ENCODE measurements at regions not wholly inside any gene's neighbourhood (a gene's known extent, or its start where the extent isn't known, plus 50 kb on each side); places are given as distances from the start of the nearest gene placed in this dataset.

DNA sequence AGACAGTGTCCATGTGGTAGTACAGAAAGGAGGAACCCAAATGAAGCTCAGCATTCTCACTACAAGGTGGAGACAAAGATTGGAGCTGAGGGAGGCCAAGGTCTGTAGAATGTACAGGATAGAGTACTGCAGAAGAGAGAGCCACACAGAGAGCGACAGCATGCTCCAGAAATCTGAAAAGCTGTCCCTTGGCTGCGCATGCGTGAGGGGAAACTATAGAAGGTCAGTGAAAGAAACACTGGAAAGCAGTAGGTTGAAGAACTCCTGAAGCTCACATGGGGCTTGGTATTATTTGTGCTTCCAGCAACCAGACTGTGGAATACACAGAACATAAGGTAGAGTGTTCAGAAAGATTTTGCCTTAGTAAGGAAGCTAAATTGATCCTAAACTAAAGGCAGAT lies 142.5 kb downstream of the TXNL1 start:
- in situ Hi-C loops (cut with MboI; ENCODE audit: low pct_unique_long_range_greater_than_20kb, low sequenced_read_pairs, unreplicated experiment) = no loop called here
- no peak for TF ChIP-seq CTCF (IDR thresholded peaks at IDR 0.05; ENCODE audit: extremely low read depth, insufficient read depth, missing control alignments)
- no peak for DNase-seq (ENCODE audit: low spot score)

- no peak for DNase-seq (ENCODE audit: low spot score)
- TF ChIP-seq CTCF (IDR thresholded peaks at IDR 0.05; ENCODE audit: extremely low read depth, insufficient read depth, missing control alignments) = no peak
- in situ Hi-C loops (cut with MboI; ENCODE audit: low pct_unique_long_range_greater_than_20kb, low sequenced_read_pairs, unreplicated experiment) = no loop called here
Measured at GRCh38 chr18:56493531-56493930, 144.9 kb downstream of the TXNL1 start.

- DNase-seq (ENCODE audit: low spot score) = no peak
- in situ Hi-C loops (cut with MboI; ENCODE audit: low pct_unique_long_range_greater_than_20kb, low sequenced_read_pairs, unreplicated experiment) = no loop called here
- TF ChIP-seq CTCF (IDR thresholded peaks at IDR 0.05; ENCODE audit: extremely low read depth, insufficient read depth, missing control alignments) = no peak
Measured at GRCh38 chr18:56492136-56492535, 146.3 kb downstream of the TXNL1 start.

DNA sequence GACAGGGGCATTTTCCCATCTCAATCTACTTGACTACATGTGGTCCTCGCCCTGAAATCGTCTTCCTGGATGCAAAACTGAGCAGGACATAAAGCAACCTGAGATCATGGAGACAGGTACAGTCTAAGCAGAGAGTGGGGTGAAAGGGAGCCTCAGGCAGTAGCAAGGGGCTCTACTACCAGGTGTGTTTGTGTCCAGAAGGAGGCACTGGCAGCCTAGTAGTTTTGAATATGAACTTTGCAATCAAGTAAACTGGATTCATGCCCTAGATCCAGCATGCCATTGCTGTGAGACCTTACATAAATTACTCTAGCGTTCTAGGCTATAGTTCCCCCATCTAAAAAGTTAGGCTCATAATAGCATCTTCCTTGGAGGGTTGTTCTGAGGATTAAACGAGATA lies 147.4 kb downstream of the TXNL1 start:
- DNase-seq (ENCODE audit: low spot score) = no peak
- in situ Hi-C loops (cut with MboI; ENCODE audit: low pct_unique_long_range_greater_than_20kb, low sequenced_read_pairs, unreplicated experiment) = no loop called here
- TF ChIP-seq CTCF (IDR thresholded peaks at IDR 0.05; ENCODE audit: extremely low read depth, insufficient read depth, missing control alignments) = no peak

DNA sequence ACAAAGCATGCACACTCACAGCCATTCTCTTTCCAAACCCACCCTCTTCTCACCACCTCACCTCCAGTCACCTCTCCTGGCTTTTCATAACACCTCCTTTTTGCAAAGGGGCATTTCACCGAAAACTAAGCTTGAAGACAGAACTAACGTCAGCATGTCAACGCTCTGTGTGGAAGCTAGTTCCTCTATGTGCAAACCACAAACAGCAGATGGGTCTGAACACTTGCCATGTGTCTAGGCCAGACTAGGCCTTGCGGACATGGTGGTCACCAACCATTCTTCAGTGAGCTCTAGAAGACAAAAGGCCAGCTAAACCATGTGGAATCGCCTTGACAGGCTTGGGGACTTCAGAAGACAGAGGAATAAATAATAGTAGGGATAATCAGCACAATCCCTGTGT lies 148.5 kb downstream of the TXNL1 start:
- in situ Hi-C loops (cut with MboI; ENCODE audit: low pct_unique_long_range_greater_than_20kb, low sequenced_read_pairs, unreplicated experiment) = no loop called here
- no peak for DNase-seq (ENCODE audit: low spot score)
- no peak for TF ChIP-seq CTCF (IDR thresholded peaks at IDR 0.05; ENCODE audit: extremely low read depth, insufficient read depth, missing control alignments)

DNA sequence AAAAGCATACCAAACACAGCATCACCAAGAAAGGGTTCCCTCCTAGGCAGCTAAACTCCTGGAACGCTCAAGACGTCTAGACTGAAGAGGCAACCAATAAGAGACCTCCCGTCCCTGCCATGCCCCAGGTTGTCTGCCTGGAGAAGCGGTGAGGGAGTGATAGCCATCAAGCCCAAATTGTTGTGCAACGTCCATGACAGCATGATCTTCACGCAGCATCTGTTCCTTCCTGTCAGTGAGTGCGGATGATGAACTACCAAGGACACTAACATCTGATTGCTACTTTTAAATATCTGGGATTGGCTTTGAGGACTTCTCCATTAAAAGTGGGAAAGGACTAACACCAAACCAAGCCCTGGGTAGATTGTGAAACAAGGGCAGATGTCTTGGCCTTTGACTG lies 149.7 kb downstream of the TXNL1 start:
- DNase-seq (ENCODE audit: low spot score) = no peak
- in situ Hi-C loops (cut with MboI; ENCODE audit: low pct_unique_long_range_greater_than_20kb, low sequenced_read_pairs, unreplicated experiment) = no loop called here
- TF ChIP-seq CTCF (IDR thresholded peaks at IDR 0.05; ENCODE audit: extremely low read depth, insufficient read depth, missing control alignments) = no peak

GRCh38 chr18:56487801-56488200 lies 150.6 kb downstream of the TXNL1 start:
- DNase-seq (ENCODE audit: low spot score) = no peak
- in situ Hi-C loops (cut with MboI; ENCODE audit: low pct_unique_long_range_greater_than_20kb, low sequenced_read_pairs, unreplicated experiment) = no loop called here
- TF ChIP-seq CTCF (IDR thresholded peaks at IDR 0.05; ENCODE audit: extremely low read depth, insufficient read depth, missing control alignments) = no peak
